ENCODE measurements at regions not wholly inside any gene's neighbourhood (a gene's known extent, or its start where the extent isn't known, plus 50 kb on each side); places are given as distances from the start of the nearest gene placed in this dataset.
"Not testable (repeated sequence)": the region's sequence is repeated elsewhere in the genome, so short reads cannot be mapped to it uniquely, and the experiment has no call there.

- H3K27me3 ChIP-seq (ENCODE audit: control insufficient read depth in 2 of 2, insufficient read depth in 2 of 2, low read length in 2 of 2); POLR2A ChIA-PET; H3K4me2 ChIP-seq (ENCODE audit: insufficient read depth, low read length); H3K79me2 ChIP-seq (ENCODE audit: control insufficient read depth, insufficient read depth, low read length); BruUV-seq (replicated peaks); intact Hi-C loops (cut with micrococcal nuclease); H4K20me1 ChIP-seq (replicated peaks; ENCODE audit: control insufficient read depth, insufficient read depth, low read length); H3K36me3 ChIP-seq (ENCODE audit: control insufficient read depth, insufficient read depth, low read length); FAIRE-seq; H2AFZ ChIP-seq (ENCODE audit: low read depth, low read length); H3K9me3 ChIP-seq (replicated peaks; ENCODE audit: control insufficient read depth, insufficient read depth, low read depth, low read length); CTCF ChIA-PET (ENCODE audit: low intra/inter-chr PET ratio); H3K9me1 ChIP-seq (ENCODE audit: control insufficient read depth, insufficient read depth, low read length); H3K9ac ChIP-seq (ENCODE audit: insufficient read depth in 1 of 2, low read depth in 2 of 2, low read length in 2 of 2); H3K4me3 ChIP-seq; in situ Hi-C loops (cut with MboI); H3K4me1 ChIP-seq (replicated peaks in 1 of 2; ENCODE audit: control insufficient read depth in 2 of 2, insufficient read depth in 2 of 2, low read length in 2 of 2); H3K27ac ChIP-seq (ENCODE audit: extremely low read depth, low read depth, low read length): not testable (repeated sequence)
- TF ChIP-seq POLR3A (IDR thresholded peaks at IDR 0.05; ENCODE audit: borderline replicate concordance, extremely low read depth, insufficient read depth, insufficient read length), result peak; percentile 63
- TF ChIP-seq POLR2H (tag; IDR thresholded peaks at IDR 0.05; ENCODE audit: low read depth), result peak; percentile 69
- 45% methylated on average over 9 of the region's 17 CpGs for WGBS (ENCODE audit: insufficient coverage, low coverage, missing lambda C conversion rate)
- ATAC-seq (peak; percentile 25), DNase-seq (ENCODE audit: extremely low read depth in 1 of 4, low spot score in 3 of 4) (peak in 1 of 4 experiments; percentile 2)
Observed at GRCh38 chr1:149692804-149693539, 89.5 kb upstream of the FCGR1A start.

GRCh38 chr1:149695066-149695465 lies 87.4 kb upstream of the FCGR1A start:
- H3K9me3 ChIP-seq (replicated peaks; ENCODE audit: control insufficient read depth, insufficient read depth, low read depth, low read length); CTCF ChIA-PET (ENCODE audit: low intra/inter-chr PET ratio); in situ Hi-C loops (cut with MboI); H3K4me3 ChIP-seq; POLR2A ChIA-PET; H3K36me3 ChIP-seq (ENCODE audit: control insufficient read depth, insufficient read depth, low read length); intact Hi-C loops (cut with micrococcal nuclease); H4K20me1 ChIP-seq (replicated peaks; ENCODE audit: control insufficient read depth, insufficient read depth, low read length); H3K9me1 ChIP-seq (ENCODE audit: control insufficient read depth, insufficient read depth, low read length); H3K79me2 ChIP-seq (ENCODE audit: control insufficient read depth, insufficient read depth, low read length); DNase-seq (ENCODE audit: extremely low read depth in 1 of 4, low spot score in 3 of 4); FAIRE-seq; H3K27ac ChIP-seq (ENCODE audit: extremely low read depth, low read depth, low read length); H3K9ac ChIP-seq (ENCODE audit: insufficient read depth in 1 of 2, low read depth in 2 of 2, low read length in 2 of 2); H3K4me1 ChIP-seq (replicated peaks in 1 of 2; ENCODE audit: control insufficient read depth in 2 of 2, insufficient read depth in 2 of 2, low read length in 2 of 2); H3K27me3 ChIP-seq (ENCODE audit: control insufficient read depth in 2 of 2, insufficient read depth in 2 of 2, low read length in 2 of 2); H3K4me2 ChIP-seq (ENCODE audit: insufficient read depth, low read length); BruUV-seq (replicated peaks); H2AFZ ChIP-seq (ENCODE audit: low read depth, low read length): not testable (repeated sequence)
- 44% methylated on average over 2 of the region's 3 CpGs for WGBS (ENCODE audit: insufficient coverage, low coverage, missing lambda C conversion rate)
- peak; percentile 28; the same call in 1 of the 3 replicates for ATAC-seq

DNA sequence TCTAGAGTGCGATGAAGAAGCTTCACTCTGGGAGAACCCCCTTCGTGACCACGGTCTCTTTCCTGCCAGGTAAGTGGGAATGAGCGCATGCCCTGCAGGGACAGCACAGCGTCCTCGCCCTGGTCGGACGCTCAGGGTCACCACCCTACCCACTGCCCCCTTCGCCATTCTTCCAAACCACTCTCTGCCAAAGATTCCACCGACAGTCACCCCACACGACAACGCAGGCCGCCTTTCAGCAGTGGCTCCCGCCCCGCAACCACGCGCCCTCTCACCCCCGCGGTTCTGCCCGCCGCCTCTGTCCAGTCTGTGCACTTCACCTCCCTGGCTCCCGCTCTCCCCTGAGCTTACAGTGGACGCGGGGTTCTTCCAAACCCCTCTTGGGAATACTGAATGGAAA lies 82.3 kb upstream of the FCGR1A start:
- DNase-seq (ENCODE audit: extremely low read depth in 1 of 4, low spot score in 3 of 4); FAIRE-seq; H3K36me3 ChIP-seq (ENCODE audit: control insufficient read depth, insufficient read depth, low read length); H3K9me3 ChIP-seq (replicated peaks; ENCODE audit: control insufficient read depth, insufficient read depth, low read depth, low read length); ATAC-seq; CTCF ChIA-PET (ENCODE audit: low intra/inter-chr PET ratio); H3K9ac ChIP-seq (ENCODE audit: insufficient read depth in 1 of 2, low read depth in 2 of 2, low read length in 2 of 2); H2AFZ ChIP-seq (ENCODE audit: low read depth, low read length); POLR2A ChIA-PET; H3K9me1 ChIP-seq (ENCODE audit: control insufficient read depth, insufficient read depth, low read length); H3K27ac ChIP-seq (ENCODE audit: extremely low read depth, low read depth, low read length); in situ Hi-C loops (cut with MboI); intact Hi-C loops (cut with micrococcal nuclease); H3K4me1 ChIP-seq (replicated peaks in 1 of 2; ENCODE audit: control insufficient read depth in 2 of 2, insufficient read depth in 2 of 2, low read length in 2 of 2); H3K4me2 ChIP-seq (ENCODE audit: insufficient read depth, low read length); H3K79me2 ChIP-seq (ENCODE audit: control insufficient read depth, insufficient read depth, low read length); H3K27me3 ChIP-seq (ENCODE audit: control insufficient read depth in 2 of 2, insufficient read depth in 2 of 2, low read length in 2 of 2); BruUV-seq (replicated peaks); H4K20me1 ChIP-seq (replicated peaks; ENCODE audit: control insufficient read depth, insufficient read depth, low read length); H3K4me3 ChIP-seq: not testable (repeated sequence)
- WGBS (ENCODE audit: insufficient coverage, low coverage, missing lambda C conversion rate), result 80% methylated on average over 2 of the region's 24 CpGs

Data from K562 (cell line).